GM12878 (cell line): ENCODE measurements at regions not wholly inside any gene's neighbourhood (a gene's known extent, or its start where the extent isn't known, plus 50 kb on each side); places are given as distances from the start of the nearest gene placed in this dataset.

Experiments used
- ATAC-seq: fragments of 200-7000 bp; cut with Tn5 transposase; 3 replicates; pipeline ENCODE4 v1.9.1; 2020; ENCODE audit warnings: mild to moderate bottlenecking, moderate library complexity
- BruUV-seq: library from RNA; stranded (reverse); fragments of 400-500 nt; replicated peaks from 2 replicates; lab custom pipeline; 2021; lab: Mats Ljungman, UMichigan
- CTCF ChIA-PET: fragments of 300-600 bp; sonication (Branson Sonifier 250); formaldehyde crosslinking; extraction: SDS; loops from one replicate; lab custom pipeline; 2021; ENCODE audit warnings: inconsistent platforms; lab: Yijun Ruan, JAX
- POLR2A ChIA-PET: fragments of 350-600 bp; formaldehyde crosslinking; extraction: SDS; loops from one replicate; lab custom pipeline; 2021; ENCODE audit warnings: inconsistent platforms; lab: Charles Lee
- RAD21 ChIA-PET: fragments of 300-600 bp; sonication (Branson Sonifier 250); formaldehyde crosslinking; loops from one replicate; lab custom pipeline; 2023; ENCODE audit warnings: antibody characterized with exemption; ENCODE audit not compliant: unreplicated experiment; lab: Charles Lee
- SMC1A ChIA-PET: fragments of 300-600 bp; sonication (Branson Sonifier 250); formaldehyde crosslinking; loops from one replicate; lab custom pipeline; 2023; ENCODE audit not compliant: unreplicated experiment, uncharacterized antibody; lab: Charles Lee
- DNase-seq: peaks from one replicate; pipeline ENCODE4 v3.0.0-alpha.2; 2011; ENCODE audit warnings: low read depth, low spot score
- FAIRE-seq: peaks from 3 replicates; lab custom pipeline; 2011; peaks lifted over from hg19 to GRCh38; lab: Jason Lieb, UNC
- H2AFZ ChIP-seq: 2 replicates; pipeline ENCODE4 v1.6.0; 2011; ENCODE audit warnings: low read depth, low read length, control low read depth; ENCODE audit not compliant: control insufficient read depth
- H3K27ac ChIP-seq: 2 replicates; pipeline ENCODE4 v1.5.1; 2011; ENCODE audit warnings: control low read depth; ENCODE audit not compliant: control insufficient read depth, insufficient read depth
- H3K27me3 ChIP-seq, 2 experiments: replicated peaks in 1 of 2; 2 replicates each; pipeline versions ENCODE4 v1.6.0 to v1.6.1; 2011; ENCODE audit warnings: low read length in 1 of 2; ENCODE audit not compliant: control insufficient read depth in 2 of 2, insufficient read depth in 2 of 2
- H3K36me3 ChIP-seq, 2 experiments: 2 replicates each; pipeline ENCODE4 v1.5.1; 2011; ENCODE audit warnings: low read length in 1 of 2; ENCODE audit not compliant: control insufficient read depth in 2 of 2, insufficient read depth in 2 of 2
- H3K4me1 ChIP-seq: 2 replicates; pipeline ENCODE4 v1.6.1; 2011; ENCODE audit warnings: mild to moderate bottlenecking, low read length, moderate library complexity, mixed read lengths; ENCODE audit not compliant: control insufficient read depth, insufficient read depth
- H3K4me2 ChIP-seq: 2 replicates; pipeline ENCODE4 v1.6.0; 2011; ENCODE audit warnings: control low read depth; ENCODE audit not compliant: control insufficient read depth, insufficient read depth
- H3K4me3 ChIP-seq: fragments of 200-600 bp; sonication (generic); 2 replicates; pipeline ENCODE4 v1.5.1; 2016
- H3K79me2 ChIP-seq: 2 replicates; pipeline ENCODE4 v1.6.0; 2011; ENCODE audit warnings: low read length; ENCODE audit not compliant: control insufficient read depth, insufficient read depth
- H3K9ac ChIP-seq: 2 replicates; pipeline ENCODE4 v1.8.0; 2011; ENCODE audit warnings: low read length, control low read depth, mixed read lengths; ENCODE audit not compliant: control insufficient read depth, insufficient read depth
- H3K9me3 ChIP-seq: replicated peaks from 3 replicates; pipeline ENCODE4 v1.5.1; 2011; ENCODE audit warnings: mild to moderate bottlenecking, low read length; ENCODE audit not compliant: control insufficient read depth, insufficient read depth
- H4K20me1 ChIP-seq: 2 replicates; pipeline ENCODE4 v1.6.0; 2011; ENCODE audit not compliant: control insufficient read depth, insufficient read depth
- CBX3 ChIP-seq: fragments of 200-600 bp; sonication (generic); IDR thresholded peaks from 2 replicates; pipeline ENCODE4 v1.6.1; 2016; ENCODE audit warnings: low read depth, borderline replicate concordance
- FOXK2 ChIP-seq: fragments of 450-650 bp; IDR thresholded peaks from 2 replicates; pipeline ENCODE4 v1.6.1; 2017; ENCODE audit warnings: mild to moderate bottlenecking, moderate library complexity
- HDGF ChIP-seq: fragments of 450-650 bp; IDR thresholded peaks from 2 replicates; pipeline ENCODE4 v1.6.1; 2016; ENCODE audit warnings: antibody characterized with exemption
- PML ChIP-seq: IDR thresholded peaks from 2 replicates; pipeline ENCODE4 v1.6.1; 2012; ENCODE audit warnings: low read length, inconsistent platforms
- RBBP5 ChIP-seq: fragments of 200-600 bp; sonication (generic); conservative IDR thresholded peaks from 2 replicates; pipeline ENCODE4 v1.6.1; 2016
- RFX5 ChIP-seq: IDR thresholded peaks from 2 replicates; pipeline ENCODE4 v1.6.1; 2011; ENCODE audit warnings: low read depth, low read length, improper control_type of control experiment
- SMAD1 ChIP-seq: fragments of 450-650 bp; IDR thresholded peaks from 2 replicates; pipeline ENCODE4 v1.6.1; 2018; ENCODE audit warnings: mild to moderate bottlenecking, low read depth; ENCODE audit not compliant: partially characterized antibody
- SREBF1 ChIP-seq: IDR thresholded peaks from 2 replicates; pipeline ENCODE4 v1.6.1; 2012; ENCODE audit warnings: mild to moderate bottlenecking, low read length
- YBX1 ChIP-seq: fragments of 450-650 bp; IDR thresholded peaks from 2 replicates; pipeline ENCODE4 v1.6.1; 2016; ENCODE audit warnings: antibody characterized with exemption
- ZNF207 ChIP-seq: fragments of 450-650 bp; IDR thresholded peaks from 2 replicates; pipeline ENCODE4 v1.6.1; 2014; ENCODE audit warnings: antibody characterized with exemption, mild to moderate bottlenecking, borderline replicate concordance
- ZZZ3 ChIP-seq: IDR thresholded peaks from 2 replicates; pipeline ENCODE4 v1.6.1; 2011; ENCODE audit warnings: low read depth; ENCODE audit not compliant: control insufficient read depth, insufficient read length
- in situ Hi-C: fragments of 300-500 bp; cut with MboI; formaldehyde crosslinking; loops from 9 replicates; pipeline ENCODE4 v1.14.3; 2018; ENCODE audit warnings: mixed read lengths
- intact Hi-C: fragments of 100-400 bp; cut with micrococcal nuclease; formaldehyde crosslinking; loops from one replicate; pipeline ENCODE4 v1.14.2; 2022; ENCODE audit not compliant: unreplicated experiment
- TF ChIP-seq, protein P1 (sequence below), 3 experiments: IDR thresholded peaks in 2 of 3; conservative IDR thresholded peaks in 1 of 3; 2 replicates each; pipeline ENCODE4 v1.5.1; 2011; ENCODE audit warnings: low read depth in 3 of 3, low read length in 3 of 3, mild to moderate bottlenecking in 3 of 3, control low read depth in 2 of 3, moderate library complexity in 2 of 3, inconsistent platforms in 1 of 3, mixed read lengths in 1 of 3; ENCODE audit not compliant: control insufficient read depth in 2 of 3, insufficient read depth in 1 of 3; ENCODE audit errors: extremely low read depth in 1 of 3
- TF ChIP-seq, protein P2 (sequence below): fragments of 450-650 bp; IDR thresholded peaks from 2 replicates; pipeline ENCODE4 v1.6.1; 2017; ENCODE audit warnings: mild to moderate bottlenecking
- TF ChIP-seq, protein P3 (sequence below): IDR thresholded peaks from 2 replicates; pipeline ENCODE4 v1.6.1; 2012; ENCODE audit warnings: low read depth, low read length, improper control_type of control experiment
- TF ChIP-seq, protein P4 (sequence below): IDR thresholded peaks from 2 replicates; pipeline ENCODE4 v1.6.1; 2011; ENCODE audit warnings: low read depth, low read length, improper control_type of control experiment, borderline replicate concordance

DNA sequence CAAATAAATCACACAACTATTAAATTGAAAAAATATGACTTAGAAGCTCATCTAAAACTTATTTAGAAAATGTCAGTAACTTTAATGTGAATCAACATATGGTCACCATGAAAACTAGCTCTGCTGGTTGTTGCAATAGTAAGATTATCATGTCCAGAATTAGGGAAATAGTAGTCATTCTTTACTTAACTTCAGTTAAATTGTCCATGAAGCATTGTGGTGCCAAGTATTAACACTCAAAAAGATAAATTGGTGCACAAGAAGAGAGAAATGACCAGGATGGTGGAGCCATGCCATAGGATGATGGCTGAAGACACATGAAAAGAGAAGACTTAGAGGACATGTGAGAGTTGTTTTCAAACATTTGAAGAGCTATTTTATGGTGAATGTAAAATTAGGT lies 130.2 kb upstream of the PTGFR start:
- BruUV-seq = no TSS peak
- intact Hi-C loops = no loop called here
- Histone ChIP-seq H3K27me3 (no peaks in the 10 kb centered on the region), H3K36me3 (no peaks in the 10 kb centered on the region), H3K9ac (no peak overlapping the region), H3K4me1 (no peaks in the 10 kb centered on the region), H4K20me1 (no peaks in the 10 kb centered on the region), H3K4me2 (no peak overlapping the region), H3K9me3 (no peaks in the 10 kb centered on the region), H3K79me2 (no peaks in the 10 kb centered on the region), H2AFZ (no peak overlapping the region), H3K4me3 (no peak overlapping the region), H3K27ac (no peak overlapping the region)
- DNase-seq = no peak
- SMC1A ChIA-PET = no interaction called here
- FAIRE-seq = no peak
- CTCF ChIA-PET = interaction anchor here (0.6 kb wide), 1 partner anchor 199 kb away, joined by 3 read pairs; no protein-coding TSS in a partner anchor
- in situ Hi-C loops = no loop called here
- POLR2A ChIA-PET = no interaction called here
- ATAC-seq = no peak
- TF ChIP-seq RFX5 = no peak
- TF ChIP-seq RBBP5 = no peak
- TF ChIP-seq, protein P1, sequence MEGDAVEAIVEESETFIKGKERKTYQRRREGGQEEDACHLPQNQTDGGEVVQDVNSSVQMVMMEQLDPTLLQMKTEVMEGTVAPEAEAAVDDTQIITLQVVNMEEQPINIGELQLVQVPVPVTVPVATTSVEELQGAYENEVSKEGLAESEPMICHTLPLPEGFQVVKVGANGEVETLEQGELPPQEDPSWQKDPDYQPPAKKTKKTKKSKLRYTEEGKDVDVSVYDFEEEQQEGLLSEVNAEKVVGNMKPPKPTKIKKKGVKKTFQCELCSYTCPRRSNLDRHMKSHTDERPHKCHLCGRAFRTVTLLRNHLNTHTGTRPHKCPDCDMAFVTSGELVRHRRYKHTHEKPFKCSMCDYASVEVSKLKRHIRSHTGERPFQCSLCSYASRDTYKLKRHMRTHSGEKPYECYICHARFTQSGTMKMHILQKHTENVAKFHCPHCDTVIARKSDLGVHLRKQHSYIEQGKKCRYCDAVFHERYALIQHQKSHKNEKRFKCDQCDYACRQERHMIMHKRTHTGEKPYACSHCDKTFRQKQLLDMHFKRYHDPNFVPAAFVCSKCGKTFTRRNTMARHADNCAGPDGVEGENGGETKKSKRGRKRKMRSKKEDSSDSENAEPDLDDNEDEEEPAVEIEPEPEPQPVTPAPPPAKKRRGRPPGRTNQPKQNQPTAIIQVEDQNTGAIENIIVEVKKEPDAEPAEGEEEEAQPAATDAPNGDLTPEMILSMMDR (IDR thresholded peaks at IDR 0.05 in 2 of 3, conservative IDR thresholded peaks at IDR 0.05 in 1 of 3; ENCODE audit: control insufficient read depth in 2 of 3, extremely low read depth in 1 of 3, insufficient read depth in 1 of 3, low read depth in 3 of 3, low read length in 3 of 3) = no peak
- no peak for TF ChIP-seq ZNF207
- TF ChIP-seq, protein P2, sequence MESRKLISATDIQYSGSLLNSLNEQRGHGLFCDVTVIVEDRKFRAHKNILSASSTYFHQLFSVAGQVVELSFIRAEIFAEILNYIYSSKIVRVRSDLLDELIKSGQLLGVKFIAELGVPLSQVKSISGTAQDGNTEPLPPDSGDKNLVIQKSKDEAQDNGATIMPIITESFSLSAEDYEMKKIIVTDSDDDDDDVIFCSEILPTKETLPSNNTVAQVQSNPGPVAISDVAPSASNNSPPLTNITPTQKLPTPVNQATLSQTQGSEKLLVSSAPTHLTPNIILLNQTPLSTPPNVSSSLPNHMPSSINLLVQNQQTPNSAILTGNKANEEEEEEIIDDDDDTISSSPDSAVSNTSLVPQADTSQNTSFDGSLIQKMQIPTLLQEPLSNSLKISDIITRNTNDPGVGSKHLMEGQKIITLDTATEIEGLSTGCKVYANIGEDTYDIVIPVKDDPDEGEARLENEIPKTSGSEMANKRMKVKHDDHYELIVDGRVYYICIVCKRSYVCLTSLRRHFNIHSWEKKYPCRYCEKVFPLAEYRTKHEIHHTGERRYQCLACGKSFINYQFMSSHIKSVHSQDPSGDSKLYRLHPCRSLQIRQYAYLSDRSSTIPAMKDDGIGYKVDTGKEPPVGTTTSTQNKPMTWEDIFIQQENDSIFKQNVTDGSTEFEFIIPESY = no peak
- no peak for TF ChIP-seq ZZZ3
- no peak for TF ChIP-seq CBX3
- TF ChIP-seq PML = no peak
- no peak for TF ChIP-seq FOXK2
- TF ChIP-seq, protein P3, sequence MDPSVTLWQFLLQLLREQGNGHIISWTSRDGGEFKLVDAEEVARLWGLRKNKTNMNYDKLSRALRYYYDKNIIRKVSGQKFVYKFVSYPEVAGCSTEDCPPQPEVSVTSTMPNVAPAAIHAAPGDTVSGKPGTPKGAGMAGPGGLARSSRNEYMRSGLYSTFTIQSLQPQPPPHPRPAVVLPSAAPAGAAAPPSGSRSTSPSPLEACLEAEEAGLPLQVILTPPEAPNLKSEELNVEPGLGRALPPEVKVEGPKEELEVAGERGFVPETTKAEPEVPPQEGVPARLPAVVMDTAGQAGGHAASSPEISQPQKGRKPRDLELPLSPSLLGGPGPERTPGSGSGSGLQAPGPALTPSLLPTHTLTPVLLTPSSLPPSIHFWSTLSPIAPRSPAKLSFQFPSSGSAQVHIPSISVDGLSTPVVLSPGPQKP = no peak
- no peak for TF ChIP-seq SREBF1
- no peak for TF ChIP-seq SMAD1
- no peak for TF ChIP-seq HDGF
- no peak for TF ChIP-seq YBX1
- TF ChIP-seq, protein P4, sequence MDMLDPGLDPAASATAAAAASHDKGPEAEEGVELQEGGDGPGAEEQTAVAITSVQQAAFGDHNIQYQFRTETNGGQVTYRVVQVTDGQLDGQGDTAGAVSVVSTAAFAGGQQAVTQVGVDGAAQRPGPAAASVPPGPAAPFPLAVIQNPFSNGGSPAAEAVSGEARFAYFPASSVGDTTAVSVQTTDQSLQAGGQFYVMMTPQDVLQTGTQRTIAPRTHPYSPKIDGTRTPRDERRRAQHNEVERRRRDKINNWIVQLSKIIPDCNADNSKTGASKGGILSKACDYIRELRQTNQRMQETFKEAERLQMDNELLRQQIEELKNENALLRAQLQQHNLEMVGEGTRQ = no peak
- RAD21 ChIA-PET = no interaction called here
